ENCODE measurements at regions not wholly inside any gene's neighbourhood (a gene's known extent, or its start where the extent isn't known, plus 50 kb on each side); places are given as distances from the start of the nearest gene placed in this dataset.

- TF ChIP-seq EZH2 (IDR thresholded peaks at IDR 0.05; ENCODE audit: low read length, missing control alignments) (no peak), CTCF (conservative IDR thresholded peaks at IDR 0.05 in 1 of 2, IDR thresholded peaks at IDR 0.05 in 1 of 2; ENCODE audit: low read depth in 1 of 2, low read length in 2 of 2) (no peak)
Observed at GRCh38 chr1:67607699-67608098, 77.3 kb upstream of the GADD45A start.

Data from fibroblast of lung (primary cell).